ENCODE measurements at regions not wholly inside any gene's neighbourhood (a gene's known extent, or its start where the extent isn't known, plus 50 kb on each side); places are given as distances from the start of the nearest gene placed in this dataset.

GRCh38 chr13:90984756-90985155 lies 362.7 kb upstream of the MIR17HG start:
- no peak for DNase-seq (ENCODE audit: low read depth, low spot score)

- DNase-seq (ENCODE audit: low read depth, low spot score) = no peak
Observed at GRCh38 chr13:90995001-90995400, 352.5 kb upstream of the MIR17HG start.

- DNase-seq (ENCODE audit: low read depth, low spot score) = no peak
Observed at GRCh38 chr13:90995614-90996013, 351.9 kb upstream of the MIR17HG start.

- DNase-seq (ENCODE audit: low read depth, low spot score) = no peak
Observed at GRCh38 chr13:90997951-90998350, 349.5 kb upstream of the MIR17HG start.

- DNase-seq (ENCODE audit: low read depth, low spot score) = no peak
Observed at GRCh38 chr13:90999401-90999800, 348.1 kb upstream of the MIR17HG start.

GRCh38 chr13:91001371-91001770 lies 346.1 kb upstream of the MIR17HG start:
- no peak for DNase-seq (ENCODE audit: low read depth, low spot score)

GRCh38 chr13:91014696-91015095 lies 332.8 kb upstream of the MIR17HG start:
- no peak for DNase-seq (ENCODE audit: low read depth, low spot score)

- DNase-seq (ENCODE audit: low read depth, low spot score) = no peak
Observed at GRCh38 chr13:91017031-91017668, 330.3 kb upstream of the MIR17HG start.

- DNase-seq (ENCODE audit: low read depth, low spot score) = no peak
Observed at GRCh38 chr13:91017669-91018053, 329.8 kb upstream of the MIR17HG start.

GRCh38 chr13:91020461-91021034 lies 326.9 kb upstream of the MIR17HG start:
- no peak for DNase-seq (ENCODE audit: low read depth, low spot score)

GRCh38 chr13:91024157-91024792 lies 323.2 kb upstream of the MIR17HG start:
- DNase-seq (ENCODE audit: low read depth, low spot score) = no peak

- no peak for DNase-seq (ENCODE audit: low read depth, low spot score)
Observed at GRCh38 chr13:91025442-91025841, 322.0 kb upstream of the MIR17HG start.

GRCh38 chr13:91031508-91031907 lies 316.0 kb upstream of the MIR17HG start:
- no peak for DNase-seq (ENCODE audit: low read depth, low spot score)

- DNase-seq (ENCODE audit: low read depth, low spot score) = no peak
Observed at GRCh38 chr13:91032104-91032503, 315.4 kb upstream of the MIR17HG start.

- no peak for DNase-seq (ENCODE audit: low read depth, low spot score)
Observed at GRCh38 chr13:91036886-91037285, 310.6 kb upstream of the MIR17HG start.

GRCh38 chr13:91042870-91043269 lies 304.6 kb upstream of the MIR17HG start:
- no peak for DNase-seq (ENCODE audit: low read depth, low spot score)

GRCh38 chr13:91045351-91046034 lies 302.0 kb upstream of the MIR17HG start:
- DNase-seq (ENCODE audit: low read depth, low spot score) = no peak

GRCh38 chr13:91046715-91047327 lies 300.7 kb upstream of the MIR17HG start:
- no peak for DNase-seq (ENCODE audit: low read depth, low spot score)

GRCh38 chr13:91050970-91051369 lies 296.5 kb upstream of the MIR17HG start:
- no peak for DNase-seq (ENCODE audit: low read depth, low spot score)

GRCh38 chr13:91052876-91053275 lies 294.6 kb upstream of the MIR17HG start:
- DNase-seq (ENCODE audit: low read depth, low spot score) = no peak

GRCh38 chr13:91053318-91054065 lies 294.0 kb upstream of the MIR17HG start:
- DNase-seq (ENCODE audit: low read depth, low spot score) = no peak

GRCh38 chr13:91054902-91055301 lies 292.6 kb upstream of the MIR17HG start:
- no peak for DNase-seq (ENCODE audit: low read depth, low spot score)

Measured in activated naive CD8-positive, alpha-beta T cell treated with anti-CD3 and anti-CD28 coated beads, Interleukin-2, amount 50 U/mL, for 16 hours (primary cell).